GM10266 (cell line): ENCODE measurements at regions not wholly inside any gene's neighbourhood (a gene's known extent, or its start where the extent isn't known, plus 50 kb on each side); places are given as distances from the start of the nearest gene placed in this dataset.

Source experiments
- DNase-seq: peaks from one replicate; pipeline ENCODE4 v3.0.0; 2012; ENCODE audit errors: extremely low spot score
- CTCF ChIP-seq: IDR thresholded peaks from 2 replicates; pipeline ENCODE4 v1.5.1; 2012; ENCODE audit warnings: mild to moderate bottlenecking, low read depth; ENCODE audit not compliant: control insufficient read depth, insufficient read depth; ENCODE audit errors: missing control alignments

- DNase-seq = no peak
- no peak for TF ChIP-seq CTCF
These were observed 169.8 kb downstream of the PARM1 start for GRCh38 chr4:75102787-75103085.

DNA sequence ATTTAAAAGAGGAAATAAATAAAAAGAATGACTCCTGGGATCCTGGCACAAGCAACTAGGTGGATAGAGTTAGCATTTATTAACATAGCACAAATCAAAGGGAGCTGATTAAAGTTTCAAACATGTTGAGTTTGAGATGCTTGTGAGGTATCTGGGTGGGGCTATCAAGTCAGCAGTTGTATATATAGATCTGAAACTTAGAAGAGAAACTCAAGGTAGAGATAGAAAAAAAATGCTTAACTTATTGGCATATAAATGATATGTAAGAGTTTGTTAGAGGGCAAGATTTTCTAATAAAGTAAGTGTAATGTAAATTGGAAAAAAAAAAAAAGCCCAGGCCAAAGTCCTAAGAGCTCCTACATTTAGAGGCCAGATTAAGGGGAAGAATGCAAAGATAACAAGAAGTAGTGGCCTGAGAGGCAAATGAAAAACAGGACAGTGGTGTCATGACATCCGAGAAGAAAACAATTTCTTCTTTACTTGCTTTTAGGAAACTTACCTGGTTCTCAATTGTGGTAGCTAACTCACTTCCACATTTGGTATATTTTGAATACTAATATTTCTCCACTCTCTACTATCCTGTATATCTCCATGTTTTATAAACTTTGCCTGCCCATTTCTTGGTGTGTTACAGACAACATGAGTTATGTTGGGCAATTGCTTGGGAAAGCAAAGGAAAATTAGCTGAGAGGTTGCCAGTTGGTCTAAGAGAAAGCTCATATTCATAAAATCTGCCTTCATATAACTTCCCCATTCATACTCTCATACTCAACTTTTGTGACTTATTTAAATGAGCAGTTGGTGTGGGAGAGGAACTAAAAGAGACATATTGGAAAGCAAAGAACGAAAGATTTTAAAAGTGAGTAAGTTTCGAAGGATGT, 169.2 kb downstream of the PARM1 start:
- no peak for TF ChIP-seq CTCF

More for the DNA sequence above, 169.2 kb downstream of the PARM1 start:
- no peak for DNase-seq
